DMS153 (cell line): ENCODE measurements at regions not wholly inside any gene's neighbourhood (a gene's known extent, or its start where the extent isn't known, plus 50 kb on each side); places are given as distances from the start of the nearest gene placed in this dataset.
"Not testable (repeated sequence)": the region's sequence is repeated elsewhere in the genome, so short reads cannot be mapped to it uniquely, and the experiment has no call there.

Experiments
- DNase-seq: peaks from one replicate; lab custom pipeline; 2025; lab: John Stamatoyannopoulos, UW

GRCh38 chr12:23259558-23259957 is 634.6 kb downstream of the ETNK1 start:
- no peak for DNase-seq

- no peak for DNase-seq
These were observed 637.7 kb downstream of the ETNK1 start for GRCh38 chr12:23262670-23263069.

GRCh38 chr12:23277831-23278230 is 652.9 kb downstream of the ETNK1 start:
- no peak for DNase-seq

- DNase-seq, result no peak
These were observed 656.3 kb downstream of the ETNK1 start for GRCh38 chr12:23281295-23281694.

GRCh38 chr12:23282701-23283100 is 657.7 kb downstream of the ETNK1 start:
- no peak for DNase-seq

GRCh38 chr12:23285764-23286530 is 661.0 kb downstream of the ETNK1 start:
- not testable (repeated sequence) for DNase-seq

GRCh38 chr12:23290627-23291330 is 658.7 kb downstream of the SOX5 start:
- DNase-seq, result no peak

- DNase-seq, result no peak
These were observed 646.2 kb downstream of the SOX5 start for GRCh38 chr12:23303220-23303619.

GRCh38 chr12:23303821-23304220 is 645.6 kb downstream of the SOX5 start:
- no peak for DNase-seq

GRCh38 chr12:23333938-23334337 is 615.5 kb downstream of the SOX5 start:
- DNase-seq, result no peak

- no peak for DNase-seq
These were observed 613.9 kb downstream of the SOX5 start for GRCh38 chr12:23335593-23335992.

- DNase-seq, result no peak
These were observed 612.3 kb downstream of the SOX5 start for GRCh38 chr12:23337213-23337612.

GRCh38 chr12:23340351-23340750 is 609.1 kb downstream of the SOX5 start:
- no peak for DNase-seq

- no peak for DNase-seq
These were observed 607.1 kb downstream of the SOX5 start for GRCh38 chr12:23342407-23342806.

- no peak for DNase-seq
These were observed 599.9 kb downstream of the SOX5 start for GRCh38 chr12:23349564-23349963.

- no peak for DNase-seq
These were observed 598.7 kb downstream of the SOX5 start for GRCh38 chr12:23350808-23351207.

- no peak for DNase-seq
These were observed 596.8 kb downstream of the SOX5 start for GRCh38 chr12:23352670-23353069.

- no peak for DNase-seq
These were observed 594.7 kb downstream of the SOX5 start for GRCh38 chr12:23354800-23355199.

GRCh38 chr12:23356440-23356839 is 593.0 kb downstream of the SOX5 start:
- DNase-seq, result no peak

- no peak for DNase-seq
These were observed 592.4 kb downstream of the SOX5 start for GRCh38 chr12:23356927-23357708.

- no peak for DNase-seq
These were observed 589.3 kb downstream of the SOX5 start for GRCh38 chr12:23359975-23360701.

- DNase-seq, result no peak
These were observed 587.5 kb downstream of the SOX5 start for GRCh38 chr12:23361971-23362370.
